B cell (primary cell): ENCODE measurements at regions not wholly inside any gene's neighbourhood (a gene's known extent, or its start where the extent isn't known, plus 50 kb on each side); places are given as distances from the start of the nearest gene placed in this dataset.
"Not testable (repeated sequence)": the region's sequence is repeated elsewhere in the genome, so short reads cannot be mapped to it uniquely, and the experiment has no call there.

ENCODE experiments used
- ATAC-seq: fragments of 200-7000 bp; cut with Tn5 transposase; one replicate; pipeline ENCODE4 v1.10.0; 2021; ENCODE audit warnings: low read depth, mild to moderate bottlenecking, moderate number of reproducible peaks, moderate library complexity
- CTCF ChIA-PET: fragments of 350-600 bp; sonication (Branson Sonifier 250); formaldehyde crosslinking; loops from one replicate; lab custom pipeline; 2021; ENCODE audit warnings: antibody characterized with exemption, inconsistent platforms; lab: Charles Lee
- POLR2A ChIA-PET: fragments of 350-600 bp; sonication (Branson Sonifier 250); formaldehyde crosslinking; loops from one replicate; lab custom pipeline; 2021; ENCODE audit warnings: antibody characterized with exemption; lab: Charles Lee
- DNase-seq: peaks from one replicate; pipeline ENCODE4 v3.0.0; 2013
- H2AFZ ChIP-seq: 2 replicates; pipeline ENCODE4 v1.6.1; 2012; ENCODE audit warnings: mild to moderate bottlenecking, low read depth, low read length; ENCODE audit not compliant: insufficient read depth, poor library complexity, severe bottlenecking
- H3K27ac ChIP-seq, 2 donors: 1 replicate in 1 of 2; 2 replicates in 1 of 2; pipeline ENCODE4 v1.5.1; 2012 to 2013; ENCODE audit warnings: low read length in 2 of 2, mild to moderate bottlenecking in 2 of 2, moderate library complexity in 1 of 2
- H3K27me3 ChIP-seq, 4 experiments: fragments of 200-600 bp in 1 of 4; sonication (generic) in 1 of 4; replicated peaks in 1 of 4; 1 replicate in 2 of 4; 2 replicates in 2 of 4; pipeline versions ENCODE4 v1.6.1 to v1.7.0; 2013 to 2016; ENCODE audit warnings: low read length in 3 of 4, mild to moderate bottlenecking in 2 of 4, mixed read lengths in 1 of 4, moderate library complexity in 1 of 4; ENCODE audit not compliant: insufficient read depth in 4 of 4, control insufficient read depth in 3 of 4; ENCODE audit errors: control extremely low read depth in 1 of 4
- H3K36me3 ChIP-seq, 2 experiments: replicated peaks in 1 of 2; 1 replicate in 1 of 2; 2 replicates in 1 of 2; pipeline versions ENCODE4 v1.6.1 to v1.7.1; 2013; ENCODE audit warnings: low read length in 1 of 2; ENCODE audit not compliant: insufficient read depth in 2 of 2, control insufficient read depth in 1 of 2; ENCODE audit errors: control extremely low read depth in 1 of 2, extremely low read depth in 1 of 2
- H3K4me1 ChIP-seq, 2 donors: fragments of 200-600 bp in 1 of 2; sonication (generic) in 1 of 2; 1 replicate in 1 of 2; 2 replicates in 1 of 2; pipeline versions ENCODE4 v1.5.1 to v1.6.1; 2013 to 2017; ENCODE audit warnings: low read length in 2 of 2; ENCODE audit not compliant: control insufficient read depth in 2 of 2, insufficient read depth in 2 of 2
- H3K4me2 ChIP-seq: replicated peaks from 2 replicates; pipeline ENCODE3; 2012; ENCODE audit warnings: mild to moderate bottlenecking, low read depth, low read length; ENCODE audit not compliant: poor library complexity, severe bottlenecking
- H3K4me3 ChIP-seq, 5 experiments: fragments of 200-600 bp in 1 of 5; sonication (generic) in 1 of 5; 1 replicate in 3 of 5; 2 replicates in 2 of 5; pipeline versions ENCODE4 v1.5.1 to v1.7.0; 2011 to 2016; ENCODE audit warnings: low read length in 4 of 5, mild to moderate bottlenecking in 4 of 5, low read depth in 2 of 5, control low read depth in 1 of 5, moderate library complexity in 1 of 5; ENCODE audit not compliant: insufficient read depth in 1 of 5; ENCODE audit errors: control extremely low read depth in 1 of 5, extremely low read depth in 1 of 5
- H3K79me2 ChIP-seq: fragments of 200-600 bp; sonication (generic); one replicate; pipeline ENCODE4 v1.6.0; 2016; ENCODE audit warnings: low read length; ENCODE audit not compliant: control insufficient read depth, insufficient read depth
- H3K9ac ChIP-seq: fragments of 200-600 bp; sonication (generic); 2 replicates; pipeline ENCODE4 v1.6.1; 2017; ENCODE audit warnings: mild to moderate bottlenecking, low read length, moderate library complexity
- H3K9me3 ChIP-seq, 3 donors: one replicate each; pipeline versions ENCODE4 v1.6.1 to v1.7.1; 2013; ENCODE audit warnings: low read length in 2 of 3; ENCODE audit not compliant: control insufficient read depth in 2 of 3, insufficient read depth in 1 of 3; ENCODE audit errors: control extremely low read depth in 1 of 3
- H4K20me1 ChIP-seq: 2 replicates; pipeline ENCODE4 v1.6.0; 2012; ENCODE audit warnings: mild to moderate bottlenecking, low read length; ENCODE audit not compliant: insufficient read depth, control insufficient read depth, poor library complexity, severe bottlenecking
- H3K27ac Mint-ChIP-seq: one replicate; pipeline ENCODE4 v1.8.0; 2021; ENCODE audit warnings: mixed read lengths
- H3K27me3 Mint-ChIP-seq: one replicate; pipeline ENCODE4 v1.8.0; 2021; ENCODE audit warnings: mixed read lengths
- H3K4me1 Mint-ChIP-seq: one replicate; pipeline ENCODE4 v1.8.0; 2021; ENCODE audit warnings: mixed read lengths
- H3K4me3 Mint-ChIP-seq: one replicate; pipeline ENCODE4 v1.8.0; 2021; ENCODE audit warnings: mixed read lengths
- H3K9me3 Mint-ChIP-seq: one replicate; pipeline ENCODE4 v1.8.0; 2022; ENCODE audit warnings: mixed read lengths; ENCODE audit not compliant: insufficient read depth
- WGBS: methylation state at CpG from one replicate; pipeline ENCODE4 v1.1.5; 2013; ENCODE audit warnings: missing lambda C conversion rate; ENCODE audit not compliant: insufficient coverage; 5-methylcytosine and 5-hydroxymethylcytosine counted together
- intact Hi-C: fragments of 100-400 bp; cut with micrococcal nuclease; formaldehyde crosslinking; loops from one replicate; pipeline ENCODE4 v1.10.0; 2022

- H3K27me3 Mint-ChIP-seq, H3K27me3 ChIP-seq, H3K79me2 ChIP-seq, H3K9me3 ChIP-seq, H3K4me1 Mint-ChIP-seq, H3K4me1 ChIP-seq, H3K4me3 Mint-ChIP-seq, POLR2A ChIA-PET, CTCF ChIA-PET, DNase-seq, H2AFZ ChIP-seq, H3K4me3 ChIP-seq, intact Hi-C loops, H3K9ac ChIP-seq, H4K20me1 ChIP-seq, H3K27ac Mint-ChIP-seq, H3K9me3 Mint-ChIP-seq, H3K36me3 ChIP-seq, H3K27ac ChIP-seq, H3K4me2 ChIP-seq, ATAC-seq: not testable (repeated sequence)
- no CpG with 5 or more reads among the region's 1 CpG for whole genome bisulfite sequencing
Observed at GRCh38 chr1:143845193-143845592, 126.6 kb downstream of the FAM72C start.

DNA sequence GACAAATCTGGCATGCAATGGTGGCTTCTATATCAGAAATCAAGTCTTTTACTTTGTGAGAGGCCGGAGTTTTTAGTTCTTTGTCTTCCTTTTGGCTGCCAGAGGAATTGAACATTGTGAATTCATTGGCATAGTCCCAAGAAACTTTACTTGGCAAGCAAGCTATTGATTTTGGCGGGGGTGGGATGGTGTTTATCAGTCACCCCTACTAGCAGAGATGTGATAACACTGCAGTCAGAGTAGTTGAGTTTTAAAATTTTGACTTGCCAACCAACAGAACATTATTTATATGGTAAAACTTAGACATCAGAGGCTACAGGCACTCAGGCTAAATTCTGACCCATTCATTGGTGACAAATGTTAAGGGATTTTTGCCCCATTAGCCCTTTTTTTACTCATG, 129.7 kb downstream of the FAM72C start:
- H2AFZ ChIP-seq, H3K4me3 ChIP-seq, DNase-seq, H3K9me3 ChIP-seq, H3K27me3 ChIP-seq, H3K27me3 Mint-ChIP-seq, CTCF ChIA-PET, H3K4me1 Mint-ChIP-seq, ATAC-seq, H3K4me1 ChIP-seq, H3K27ac Mint-ChIP-seq, H3K4me3 Mint-ChIP-seq, POLR2A ChIA-PET, H3K4me2 ChIP-seq, intact Hi-C loops, H3K9ac ChIP-seq, H3K27ac ChIP-seq, H3K36me3 ChIP-seq, H3K9me3 Mint-ChIP-seq, H4K20me1 ChIP-seq, H3K79me2 ChIP-seq: not testable (repeated sequence)
- no CpG with 5 or more reads among the region's 2 CpGs for WGBS

DNA sequence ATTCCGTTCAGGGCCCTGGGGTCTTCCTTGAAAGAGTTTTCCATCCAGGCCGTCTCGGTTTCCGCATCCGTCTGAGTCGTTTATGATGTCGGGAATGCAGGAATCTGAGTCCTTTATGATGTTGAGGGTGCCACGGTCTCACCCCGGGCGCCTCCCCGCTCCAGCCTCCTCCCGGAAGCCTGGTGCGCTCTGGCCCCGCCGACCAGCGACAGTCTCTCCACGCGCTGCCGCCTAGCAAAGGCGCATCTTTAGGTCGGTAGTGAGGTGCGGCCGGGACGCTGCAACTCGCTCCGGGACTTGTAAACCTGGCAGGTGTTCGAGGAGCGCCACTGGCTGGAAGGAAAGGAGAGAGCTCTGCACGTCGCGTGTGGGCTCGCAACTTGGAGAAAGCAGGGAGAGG, 132.6 kb downstream of the FAM72C start:
- H3K4me3 ChIP-seq, intact Hi-C loops, H4K20me1 ChIP-seq, H3K4me1 Mint-ChIP-seq, H3K4me3 Mint-ChIP-seq, H3K9me3 Mint-ChIP-seq, CTCF ChIA-PET, H3K9ac ChIP-seq, H3K9me3 ChIP-seq, H3K27me3 Mint-ChIP-seq, H3K79me2 ChIP-seq, H3K36me3 ChIP-seq, H3K27ac Mint-ChIP-seq, H3K27me3 ChIP-seq, H2AFZ ChIP-seq, H3K4me1 ChIP-seq, POLR2A ChIA-PET, ATAC-seq, H3K4me2 ChIP-seq, DNase-seq, H3K27ac ChIP-seq: not testable (repeated sequence)
- WGBS: no CpG with 5 or more reads among the region's 32 CpGs

DNA sequence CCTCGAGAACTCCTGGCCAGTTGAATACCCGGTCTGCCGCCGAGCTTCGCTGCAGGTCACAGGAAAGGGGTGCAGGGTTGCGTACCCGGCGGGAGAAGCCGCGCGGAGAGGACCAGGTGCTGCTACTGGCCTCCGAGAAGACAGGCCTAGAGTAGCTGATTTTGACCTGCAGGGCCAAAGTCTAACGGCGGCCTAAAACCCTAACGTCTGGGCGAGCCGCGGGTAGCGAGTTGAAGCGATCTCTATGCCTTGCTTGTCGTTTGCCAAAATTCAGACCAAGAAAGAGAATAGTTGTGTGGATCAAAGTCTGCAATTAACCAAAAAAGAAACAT, 133.2 kb downstream of the FAM72C start:
- H3K9ac ChIP-seq, H3K36me3 ChIP-seq, H3K4me3 Mint-ChIP-seq, H3K4me1 ChIP-seq, H3K4me2 ChIP-seq, ATAC-seq, POLR2A ChIA-PET, H3K27me3 Mint-ChIP-seq, CTCF ChIA-PET, H3K27ac ChIP-seq, H3K79me2 ChIP-seq, H3K27ac Mint-ChIP-seq, intact Hi-C loops, H3K4me1 Mint-ChIP-seq, H3K27me3 ChIP-seq, H3K4me3 ChIP-seq, H3K9me3 Mint-ChIP-seq, H3K9me3 ChIP-seq, DNase-seq, H4K20me1 ChIP-seq, H2AFZ ChIP-seq: not testable (repeated sequence)
- no CpG with 5 or more reads among the region's 21 CpGs for WGBS
